ENCODE measurements at regions not wholly inside any gene's neighbourhood (a gene's known extent, or its start where the extent isn't known, plus 50 kb on each side); places are given as distances from the start of the nearest gene placed in this dataset.

DNA sequence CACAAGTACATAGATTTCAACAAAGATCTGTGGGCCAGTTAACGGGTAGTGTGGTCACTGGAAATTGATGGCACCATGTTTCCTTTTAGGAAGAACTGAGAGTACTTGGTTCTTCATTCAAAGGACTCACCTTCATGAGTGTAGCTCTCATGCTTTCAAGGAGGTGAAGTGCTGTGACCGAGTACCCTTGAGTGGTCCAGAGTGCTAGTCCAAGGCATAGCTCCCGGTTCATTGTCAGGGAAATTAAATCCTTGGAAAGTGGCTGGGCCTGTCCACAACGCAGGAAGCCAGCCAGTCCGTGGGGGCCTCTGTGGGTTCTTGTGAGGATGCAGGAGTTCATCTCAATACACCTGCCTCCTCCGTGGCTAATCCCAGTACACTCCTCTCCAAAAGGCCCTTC lies 295.1 kb downstream of the GALR1 start:
- Histone ChIP-seq H3K36me3 (no peaks in the 10 kb centered on the region), H3K4me1 (peaks cover 0 to 6% (median 0%) of the 10 kb centered on the region in 12 donors), H3K27me3 (no peaks in the 10 kb centered on the region), H3K9me3 (no peaks in the 10 kb centered on the region), H3K27ac (no peak overlapping the region), H3K4me3 (no peak overlapping the region)
- TF ChIP-seq, protein P1, sequence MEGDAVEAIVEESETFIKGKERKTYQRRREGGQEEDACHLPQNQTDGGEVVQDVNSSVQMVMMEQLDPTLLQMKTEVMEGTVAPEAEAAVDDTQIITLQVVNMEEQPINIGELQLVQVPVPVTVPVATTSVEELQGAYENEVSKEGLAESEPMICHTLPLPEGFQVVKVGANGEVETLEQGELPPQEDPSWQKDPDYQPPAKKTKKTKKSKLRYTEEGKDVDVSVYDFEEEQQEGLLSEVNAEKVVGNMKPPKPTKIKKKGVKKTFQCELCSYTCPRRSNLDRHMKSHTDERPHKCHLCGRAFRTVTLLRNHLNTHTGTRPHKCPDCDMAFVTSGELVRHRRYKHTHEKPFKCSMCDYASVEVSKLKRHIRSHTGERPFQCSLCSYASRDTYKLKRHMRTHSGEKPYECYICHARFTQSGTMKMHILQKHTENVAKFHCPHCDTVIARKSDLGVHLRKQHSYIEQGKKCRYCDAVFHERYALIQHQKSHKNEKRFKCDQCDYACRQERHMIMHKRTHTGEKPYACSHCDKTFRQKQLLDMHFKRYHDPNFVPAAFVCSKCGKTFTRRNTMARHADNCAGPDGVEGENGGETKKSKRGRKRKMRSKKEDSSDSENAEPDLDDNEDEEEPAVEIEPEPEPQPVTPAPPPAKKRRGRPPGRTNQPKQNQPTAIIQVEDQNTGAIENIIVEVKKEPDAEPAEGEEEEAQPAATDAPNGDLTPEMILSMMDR (IDR thresholded peaks at IDR 0.05): no peak
- TF ChIP-seq POLR2A (IDR thresholded peaks at IDR 0.05): no peak
- no peak for ATAC-seq
- WGBS, 4 donors: 76 to 80% (median 78%) methylated on average over 6 of the region's 6 CpGs
- no peak for DNase-seq
- intact Hi-C loops (cut with DNase I): no loop called here

DNA sequence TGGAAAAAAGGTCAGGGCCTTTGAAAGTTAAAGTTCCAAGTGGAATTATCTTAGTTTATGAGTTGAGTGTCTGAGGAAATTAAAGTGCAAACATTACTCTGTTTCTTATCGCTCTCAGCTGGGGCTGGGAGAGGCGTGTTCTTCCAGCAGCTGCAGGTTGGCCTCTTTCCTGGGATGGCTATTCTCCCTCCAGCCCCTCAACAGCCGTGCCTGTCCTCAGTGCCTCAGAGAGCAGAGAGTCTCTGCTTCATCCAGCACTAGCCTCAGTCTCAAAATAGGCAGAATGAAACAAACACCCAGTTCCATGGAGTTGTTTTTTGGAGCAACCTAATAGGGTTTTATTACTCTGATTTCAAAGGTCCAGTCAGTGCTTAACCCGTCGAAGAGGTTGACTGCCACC lies 298.1 kb downstream of the GALR1 start:
- H3K27me3 ChIP-seq: no peaks in the 10 kb centered on the region
- ATAC-seq (peak; percentile 73 to 89 (median 81)), DNase-seq (peak in 4 of 5 donors; percentile 51 to 60 (median 56))
- intact Hi-C loops (cut with DNase I): no loop called here
- no peaks in the 10 kb centered on the region for H3K36me3 ChIP-seq
- H3K9me3 ChIP-seq: no peaks in the 10 kb centered on the region
- no peak overlapping the region for H3K4me3 ChIP-seq
- peaks cover 0 to 8% (median 0%) of the 10 kb centered on the region in 12 donors for H3K4me1 ChIP-seq
- WGBS, 4 donors: 54 to 74% (median 62%) methylated on average over 5 of the region's 5 CpGs
- TF ChIP-seq POLR2A (IDR thresholded peaks at IDR 0.05): no peak
- TF ChIP-seq, protein P1 (IDR thresholded peaks at IDR 0.05): no peak
- H3K27ac ChIP-seq: peak overlapping the region in 7 of 12 donors; percentile 30 to 70 (median 52)

DNA sequence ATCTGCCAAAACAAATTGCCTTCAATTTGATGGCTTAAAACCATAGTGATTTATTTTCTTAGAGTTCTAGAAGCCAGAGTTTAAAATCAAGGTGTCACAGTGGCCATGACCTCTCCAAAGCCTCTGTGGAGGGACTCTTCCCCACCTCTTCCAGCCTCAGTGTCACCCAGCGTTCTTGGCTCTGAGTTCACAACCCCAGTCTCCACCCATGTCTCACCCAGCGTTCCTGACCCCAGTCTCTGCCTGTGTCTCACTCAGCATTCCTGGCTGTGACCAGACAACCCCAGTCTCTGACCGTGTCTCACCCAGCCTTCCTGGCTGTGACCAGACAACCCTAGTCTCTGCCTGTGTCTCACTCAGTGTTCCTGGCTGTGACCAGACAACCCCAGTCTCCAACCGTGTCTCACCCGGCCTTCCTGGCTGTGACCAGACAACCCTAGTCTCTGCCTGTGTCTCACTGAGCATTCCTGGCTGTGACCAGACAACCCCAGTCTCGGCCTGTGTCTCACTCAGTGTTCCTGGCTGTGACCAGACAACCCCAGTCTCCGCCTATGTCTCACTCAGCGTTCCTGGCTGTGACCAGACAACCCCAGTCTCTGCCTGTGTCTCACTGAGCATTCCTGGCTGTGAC lies 299.3 kb downstream of the GALR1 start:
- peak in 1 of 5 donors; percentile 46 for DNase-seq
- Histone ChIP-seq H3K9me3 (no peaks in the 10 kb centered on the region), H3K4me3 (no peak overlapping the region), H3K36me3 (no peaks in the 10 kb centered on the region), H3K4me1 (peaks cover 0 to 8% (median 0%) of the 10 kb centered on the region in 12 donors), H3K27me3 (no peaks in the 10 kb centered on the region), H3K27ac (peak overlapping the region in 6 of 12 donors; percentile 22 to 70 (median 32))
- peak in 1 of 4 donors; percentile 52 for ATAC-seq
- TF ChIP-seq POLR2A (IDR thresholded peaks at IDR 0.05): no peak
- TF ChIP-seq, protein P1 (IDR thresholded peaks at IDR 0.05): no peak
- 61 to 69% (median 64%) methylated on average over 8 of the region's 8 CpGs for WGBS, 4 donors
- intact Hi-C loops (cut with DNase I): no loop called here

DNA sequence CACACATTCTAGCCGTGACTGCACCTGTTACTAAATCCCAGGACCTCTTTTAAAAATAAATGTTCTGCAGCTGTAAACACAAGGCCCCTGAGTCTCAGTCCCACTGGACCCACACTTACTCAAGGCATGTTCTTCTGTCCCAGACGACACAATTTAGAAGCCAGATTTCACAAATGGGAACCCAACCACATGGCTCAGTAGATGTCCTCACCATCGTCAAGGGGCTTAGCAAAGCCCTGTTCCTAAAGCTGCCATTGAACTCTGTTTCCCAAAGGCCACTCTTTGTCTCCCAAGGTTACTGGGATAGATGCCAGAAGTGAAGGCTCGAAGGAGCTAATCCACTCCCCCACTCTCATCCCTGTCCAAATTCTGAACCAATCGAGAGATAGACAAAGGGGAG lies 301.0 kb downstream of the GALR1 start:
- Histone ChIP-seq H3K27ac (peak overlapping the region in 2 of 12 donors; percentile 14 to 29), H3K4me1 (peaks cover 0 to 8% (median 0%) of the 10 kb centered on the region in 12 donors), H3K4me3 (no peak overlapping the region), H3K27me3 (no peaks in the 10 kb centered on the region), H3K36me3 (no peaks in the 10 kb centered on the region), H3K9me3 (no peaks in the 10 kb centered on the region)
- 56 to 72% (median 67%) methylated on average over 5 of the region's 5 CpGs for WGBS, 4 donors
- intact Hi-C loops (cut with DNase I): no loop called here
- ATAC-seq: peak in 3 of 4 donors; percentile 39 to 86 (median 74)
- DNase-seq: peak in 1 of 5 donors; percentile 33
- TF ChIP-seq, protein P1 (IDR thresholded peaks at IDR 0.05): no peak
- TF ChIP-seq POLR2A (IDR thresholded peaks at IDR 0.05): no peak

Data from heart left ventricle (tissue), 16 donors.